AG09319 (cell line): ENCODE measurements at regions not wholly inside any gene's neighbourhood (a gene's known extent, or its start where the extent isn't known, plus 50 kb on each side); places are given as distances from the start of the nearest gene placed in this dataset.
"Not testable (repeated sequence)": the region's sequence is repeated elsewhere in the genome, so short reads cannot be mapped to it uniquely, and the experiment has no call there.

Experiments
- DNase-seq: peaks from one replicate; pipeline ENCODE4 v3.0.0-alpha.2; 2010; ENCODE audit warnings: low read depth; ENCODE audit errors: extremely low read depth
- CTCF ChIP-seq: IDR thresholded peaks from 2 replicates; pipeline ENCODE4 v1.5.1; 2011; ENCODE audit warnings: low read depth, mild to moderate bottlenecking, inconsistent platforms, low read length, moderate library complexity

GRCh38 chr7:6931456-6931855 is 105.4 kb upstream of the CCZ1B start:
- DNase-seq: not testable (repeated sequence)

- not testable (repeated sequence) for DNase-seq
Measured at GRCh38 chr7:6933954-6934632, 108.0 kb upstream of the CCZ1B start.

GRCh38 chr7:6934981-6935380 is 108.9 kb upstream of the CCZ1B start:
- DNase-seq: no peak
- no peak for TF ChIP-seq CTCF

- DNase-seq: not testable (repeated sequence)
Measured at GRCh38 chr7:6936626-6937025, 110.6 kb upstream of the CCZ1B start.

GRCh38 chr7:6937746-6938145 is 111.7 kb upstream of the CCZ1B start:
- DNase-seq: not testable (repeated sequence)

GRCh38 chr7:6938284-6938683 is 112.2 kb upstream of the CCZ1B start:
- not testable (repeated sequence) for DNase-seq
- peak; percentile 15 for TF ChIP-seq CTCF

GRCh38 chr7:6939126-6939525 is 113.1 kb upstream of the CCZ1B start:
- DNase-seq: not testable (repeated sequence)

GRCh38 chr7:6939896-6940295 is 113.8 kb upstream of the CCZ1B start:
- not testable (repeated sequence) for DNase-seq

GRCh38 chr7:6946873-6947272 is 120.8 kb upstream of the CCZ1B start:
- DNase-seq: not testable (repeated sequence)

GRCh38 chr7:6950231-6950630 is 124.2 kb upstream of the CCZ1B start:
- DNase-seq: not testable (repeated sequence)

GRCh38 chr7:6951553-6951952 is 125.5 kb upstream of the CCZ1B start:
- not testable (repeated sequence) for DNase-seq

GRCh38 chr7:6953138-6953797 is 127.2 kb upstream of the CCZ1B start:
- not testable (repeated sequence) for DNase-seq
- peak; percentile 7 for TF ChIP-seq CTCF

GRCh38 chr7:6953798-6954181 is 127.7 kb upstream of the CCZ1B start:
- not testable (repeated sequence) for DNase-seq

GRCh38 chr7:6955385-6955784 is 129.3 kb upstream of the CCZ1B start:
- DNase-seq: not testable (repeated sequence)

- DNase-seq: not testable (repeated sequence)
Measured at GRCh38 chr7:6955990-6956566, 130.0 kb upstream of the CCZ1B start.

- not testable (repeated sequence) for DNase-seq
Measured at GRCh38 chr7:6958371-6958770, 132.3 kb upstream of the CCZ1B start.

- not testable (repeated sequence) for DNase-seq
Measured at GRCh38 chr7:6959942-6960341, 133.9 kb upstream of the CCZ1B start.
